HFF-Myc (cell line): ENCODE measurements at regions not wholly inside any gene's neighbourhood (a gene's known extent, or its start where the extent isn't known, plus 50 kb on each side); places are given as distances from the start of the nearest gene placed in this dataset.

ENCODE experiments used
- DNase-seq: peaks from one replicate; pipeline ENCODE4 v3.0.0-alpha.2; 2011; ENCODE audit warnings: low read depth; ENCODE audit errors: extremely low read depth
- H3K4me3 ChIP-seq: replicated peaks from 2 replicates; pipeline ENCODE4 v1.5.1; 2011; ENCODE audit warnings: low read depth, mild to moderate bottlenecking, control low read depth, low read length
- TF ChIP-seq, protein P1 (sequence below): IDR thresholded peaks from 2 replicates; pipeline ENCODE4 v1.5.1; 2012; ENCODE audit warnings: mild to moderate bottlenecking, low read depth, low read length, control low read depth; ENCODE audit errors: missing control alignments

DNA sequence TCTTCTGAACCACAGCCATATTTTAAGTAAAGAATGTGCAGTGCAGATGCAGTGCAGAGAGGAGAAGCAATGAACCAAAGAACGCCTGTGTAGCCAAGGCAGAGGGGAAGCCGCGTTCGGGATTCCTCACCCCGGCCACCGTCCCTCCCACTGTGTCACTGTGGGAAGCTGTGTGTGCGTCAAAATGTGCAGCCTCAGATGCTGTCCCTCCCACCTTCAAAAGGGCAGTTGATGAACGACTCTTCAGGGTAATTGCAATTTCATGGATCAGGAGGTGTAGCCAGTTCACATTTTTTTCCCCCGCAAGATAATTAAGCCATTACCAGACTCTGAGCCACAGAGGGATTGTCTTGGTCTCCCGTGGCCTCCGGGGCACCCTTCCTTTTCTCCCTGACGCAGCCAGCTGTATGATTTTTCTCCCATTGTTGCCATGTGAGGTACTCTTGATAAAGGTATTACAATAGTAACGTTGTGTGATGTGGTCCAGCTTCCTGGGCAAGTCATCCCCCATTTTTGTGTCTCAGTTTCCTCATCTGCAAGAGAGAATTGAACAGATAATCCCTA lies 190.0 kb downstream of the FOXL1 start:
- no peak for DNase-seq
- no peak overlapping the region for H3K4me3 ChIP-seq
- TF ChIP-seq, protein P1, sequence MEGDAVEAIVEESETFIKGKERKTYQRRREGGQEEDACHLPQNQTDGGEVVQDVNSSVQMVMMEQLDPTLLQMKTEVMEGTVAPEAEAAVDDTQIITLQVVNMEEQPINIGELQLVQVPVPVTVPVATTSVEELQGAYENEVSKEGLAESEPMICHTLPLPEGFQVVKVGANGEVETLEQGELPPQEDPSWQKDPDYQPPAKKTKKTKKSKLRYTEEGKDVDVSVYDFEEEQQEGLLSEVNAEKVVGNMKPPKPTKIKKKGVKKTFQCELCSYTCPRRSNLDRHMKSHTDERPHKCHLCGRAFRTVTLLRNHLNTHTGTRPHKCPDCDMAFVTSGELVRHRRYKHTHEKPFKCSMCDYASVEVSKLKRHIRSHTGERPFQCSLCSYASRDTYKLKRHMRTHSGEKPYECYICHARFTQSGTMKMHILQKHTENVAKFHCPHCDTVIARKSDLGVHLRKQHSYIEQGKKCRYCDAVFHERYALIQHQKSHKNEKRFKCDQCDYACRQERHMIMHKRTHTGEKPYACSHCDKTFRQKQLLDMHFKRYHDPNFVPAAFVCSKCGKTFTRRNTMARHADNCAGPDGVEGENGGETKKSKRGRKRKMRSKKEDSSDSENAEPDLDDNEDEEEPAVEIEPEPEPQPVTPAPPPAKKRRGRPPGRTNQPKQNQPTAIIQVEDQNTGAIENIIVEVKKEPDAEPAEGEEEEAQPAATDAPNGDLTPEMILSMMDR, result no peak

DNA sequence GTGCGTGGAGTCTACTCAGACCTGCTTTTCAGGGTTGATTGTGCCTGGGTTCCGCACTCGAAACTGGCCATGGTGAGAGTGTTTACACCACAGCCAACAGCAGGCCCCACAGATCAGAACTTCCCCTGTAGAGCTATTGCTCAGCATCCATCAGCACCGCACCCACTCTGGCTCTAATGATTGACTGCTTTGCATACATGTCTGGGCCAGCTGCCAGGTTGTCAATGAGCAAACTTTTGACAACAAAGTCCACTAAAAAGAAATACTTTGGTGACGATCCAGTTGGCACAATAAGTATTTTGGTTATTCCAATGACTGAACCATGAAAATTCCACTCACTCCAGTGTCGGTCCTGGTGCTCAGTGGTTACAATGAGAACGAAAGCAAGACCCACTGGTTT lies 190.7 kb downstream of the FOXL1 start:
- H3K4me3 ChIP-seq, result no peak overlapping the region
- no peak for DNase-seq
- TF ChIP-seq, protein P1, result no peak

DNA sequence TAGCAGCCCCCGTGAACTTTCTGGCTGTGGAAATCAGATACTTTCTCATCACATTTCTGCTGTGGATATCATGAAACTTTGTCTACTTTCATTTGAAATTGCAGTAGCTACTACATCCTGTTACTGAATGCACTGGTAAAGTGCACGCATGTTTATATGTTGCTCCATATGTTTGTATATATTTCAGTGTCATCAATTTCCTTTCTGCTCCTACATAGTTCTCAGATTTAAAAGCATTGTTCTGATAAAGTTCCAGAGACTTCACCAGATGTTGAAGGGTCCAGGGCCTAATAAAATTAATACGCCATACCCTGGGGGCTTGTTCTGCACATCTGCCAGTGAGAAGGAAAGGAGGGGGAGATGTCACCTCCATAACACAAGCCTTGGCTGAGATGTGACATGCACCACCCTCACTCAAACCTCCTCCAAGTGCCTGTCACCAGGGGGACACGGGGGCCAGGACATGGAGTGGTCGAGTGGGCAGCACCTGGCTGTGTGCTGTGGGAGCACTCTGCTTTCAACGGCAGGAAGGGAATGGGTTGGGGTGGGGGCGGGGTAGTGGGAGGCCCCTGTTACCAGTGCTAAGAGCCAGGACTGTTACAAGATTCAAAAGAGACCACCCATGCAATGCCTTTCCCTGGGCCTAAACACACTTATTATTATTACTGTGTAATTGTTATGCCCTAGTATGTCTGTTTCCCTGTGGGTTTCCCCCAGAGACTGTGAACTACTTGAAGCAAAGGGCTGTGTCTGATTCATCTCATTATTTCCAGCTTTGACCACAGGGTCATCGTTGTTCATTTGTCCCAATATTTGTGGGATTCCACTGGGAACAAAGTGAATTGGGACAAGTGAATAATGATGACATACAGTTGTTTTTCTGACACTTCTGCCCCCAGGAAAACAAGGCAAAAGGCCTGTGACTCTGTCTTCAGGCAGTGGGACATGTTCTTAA lies 193.4 kb downstream of the FOXL1 start:
- no peak for DNase-seq
- TF ChIP-seq, protein P1, result no peak
- H3K4me3 ChIP-seq, result no peak overlapping the region

DNA sequence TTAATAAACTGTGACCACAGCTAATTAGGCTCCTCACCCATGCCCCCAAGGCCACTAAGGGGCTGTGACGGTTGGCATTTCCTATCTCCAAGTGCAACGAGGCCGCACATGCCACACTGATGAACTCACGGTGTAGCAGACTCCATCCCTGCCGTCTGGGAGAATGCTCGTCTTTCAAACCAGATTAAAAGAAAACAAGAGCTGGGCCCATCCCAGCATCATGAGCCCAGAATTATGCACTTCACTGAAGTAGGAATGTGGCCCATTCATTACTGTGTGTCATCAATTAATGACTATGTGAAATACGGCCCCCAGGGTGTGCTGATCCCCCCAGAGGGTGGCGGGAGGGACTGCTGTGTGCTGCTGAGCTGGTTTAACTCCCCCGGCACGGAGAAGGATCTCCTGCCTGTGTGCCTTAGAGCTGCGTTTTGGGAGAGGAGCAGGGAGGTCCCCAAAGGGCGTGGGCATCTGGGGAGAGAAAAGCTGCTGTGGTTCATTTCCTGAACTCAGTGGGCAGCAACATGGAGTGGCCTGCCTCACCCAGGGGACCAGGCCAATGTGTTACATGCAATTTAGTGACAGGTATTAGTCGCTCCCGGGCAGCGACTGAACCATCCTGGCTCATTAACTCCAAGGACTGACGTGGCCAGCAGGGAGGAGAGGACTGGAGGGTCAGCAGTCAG lies 194.5 kb downstream of the FOXL1 start:
- H3K4me3 ChIP-seq, result no peak overlapping the region
- TF ChIP-seq, protein P1, result no peak
- DNase-seq, result no peak

DNA sequence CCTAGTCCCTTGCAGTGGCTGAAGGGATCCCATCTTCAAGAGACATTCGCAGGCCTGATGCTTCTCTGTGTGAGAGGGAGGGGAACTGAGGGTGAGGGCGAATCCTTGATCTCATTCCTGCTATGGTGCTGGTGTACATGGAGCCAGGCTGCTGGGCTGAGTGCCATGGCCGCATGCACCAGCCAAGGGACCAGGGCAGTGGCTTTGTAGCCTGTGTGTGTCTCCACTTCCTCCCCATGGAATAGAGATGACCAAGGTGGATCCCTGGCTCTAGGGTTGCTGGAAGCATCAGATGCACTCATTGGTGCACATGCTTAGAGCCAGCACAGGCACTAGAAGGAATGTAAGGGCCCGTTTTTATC lies 195.0 kb downstream of the FOXL1 start:
- no peak overlapping the region for H3K4me3 ChIP-seq
- TF ChIP-seq, protein P1, result no peak
- no peak for DNase-seq

DNA sequence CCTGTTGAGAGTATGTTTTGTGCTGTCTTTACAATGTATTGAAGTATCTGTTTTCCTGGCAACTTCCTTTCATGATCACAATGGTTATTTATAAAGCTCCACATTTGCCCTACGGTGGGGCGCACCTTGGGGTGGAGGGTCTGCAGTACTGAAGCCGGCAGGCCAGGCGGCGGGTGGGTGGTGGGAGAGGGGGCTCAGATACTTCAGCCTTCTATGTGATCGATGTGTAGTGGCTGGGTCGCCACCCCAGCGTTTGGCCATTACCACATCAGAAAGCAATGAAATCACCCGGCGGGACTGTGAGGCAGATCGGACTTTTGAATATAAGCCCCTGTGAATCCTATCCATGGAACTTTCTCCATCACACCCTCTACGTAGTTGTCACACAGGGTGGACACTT lies 196.6 kb downstream of the FOXL1 start:
- H3K4me3 ChIP-seq, result no peak overlapping the region
- no peak for DNase-seq
- TF ChIP-seq, protein P1, result no peak
